ENCODE measurements at regions not wholly inside any gene's neighbourhood (a gene's known extent, or its start where the extent isn't known, plus 50 kb on each side); places are given as distances from the start of the nearest gene placed in this dataset.

DNA sequence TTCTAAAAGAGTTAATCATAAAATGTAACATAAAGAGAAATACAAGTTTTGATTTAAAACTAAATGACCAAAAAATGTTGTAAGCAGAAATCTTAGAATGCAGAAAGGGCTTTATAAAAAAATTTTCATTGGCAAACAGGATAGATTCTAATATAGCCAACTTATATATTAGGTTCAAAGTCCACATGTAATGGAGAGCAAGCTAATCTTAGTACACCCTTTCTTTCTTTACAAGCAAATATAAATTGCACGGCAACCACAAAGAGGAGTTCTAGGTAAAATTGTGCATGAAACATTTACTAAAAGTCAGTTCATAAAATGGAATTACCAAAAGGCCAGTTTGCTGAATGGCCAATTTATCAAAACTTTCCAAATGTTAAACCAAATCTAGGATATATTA is 130.6 kb downstream of the NOL4 start:
- no peak for TF ChIP-seq CTCF (IDR thresholded peaks at IDR 0.05)
- no peak for TF ChIP-seq REST (IDR thresholded peaks at IDR 0.05; ENCODE audit: insufficient read depth in 1 of 2, low read depth in 2 of 2, low read length in 1 of 2)
- TF ChIP-seq TCF7L2 (IDR thresholded peaks at IDR 0.05; ENCODE audit: low read depth, low read length), result no peak
- no peak for TF ChIP-seq POLR2AphosphoS5 (IDR thresholded peaks at IDR 0.05; ENCODE audit: low read depth, low read length)
- TF ChIP-seq SIN3A (IDR thresholded peaks at IDR 0.05; ENCODE audit: borderline replicate concordance, insufficient read depth, low read depth, low read length), result no peak
